SK-N-SH (cell line): ENCODE measurements at regions not wholly inside any gene's neighbourhood (a gene's known extent, or its start where the extent isn't known, plus 50 kb on each side); places are given as distances from the start of the nearest gene placed in this dataset.

Experiments
- CTCF ChIA-PET: fragments of 300-600, 350-600 bp; formaldehyde crosslinking; extraction: SDS; loops from one replicate; lab custom pipeline; 2021; lab: Yijun Ruan, JAX
- POLR2A ChIA-PET: fragments of 350-600 bp; sonication (Branson Sonifier 250); formaldehyde crosslinking; extraction: SDS; loops from one replicate; lab custom pipeline; 2020; ENCODE audit warnings: antibody characterized with exemption, inconsistent platforms; lab: Yijun Ruan, JAX
- DNase-seq: peaks from one replicate; pipeline ENCODE4 v3.0.0; 2012
- H2AFZ ChIP-seq: fragments of 200-600 bp; sonication (generic); 2 replicates; pipeline ENCODE4 v1.8.1; 2016; ENCODE audit warnings: antibody characterized with exemption, mild to moderate bottlenecking, low read depth
- H3F3A ChIP-seq: fragments of 200-600 bp; sonication (generic); replicated peaks from 2 replicates; pipeline ENCODE3; 2016; ENCODE audit warnings: antibody characterized with exemption, mild to moderate bottlenecking; ENCODE audit not compliant: insufficient read depth
- H3K27ac ChIP-seq, 2 experiments: fragments of 200-500 bp in 1 of 2; fragments of 200-600 bp in 1 of 2; sonication (Bioruptor generic) in 1 of 2; sonication (generic), shearing (Covaris generic) in 1 of 2; 2 replicates each; pipeline versions ENCODE4 v1.5.1 to v1.6.1; 2014 to 2016; ENCODE audit warnings: low read depth in 2 of 2, inconsistent platforms in 1 of 2, low read length in 1 of 2, mild to moderate bottlenecking in 1 of 2, mixed read lengths in 1 of 2
- H3K27me3 ChIP-seq: fragments of 200-600 bp; sonication (generic), shearing (Covaris generic); 2 replicates; pipeline ENCODE4 v1.6.1; 2016; ENCODE audit warnings: mixed run types; ENCODE audit not compliant: insufficient read depth
- H3K36me3 ChIP-seq, 2 experiments: fragments of 200-500 bp in 1 of 2; fragments of 200-600 bp in 1 of 2; sonication (Bioruptor generic) in 1 of 2; sonication (generic) in 1 of 2; replicated peaks in 1 of 2; 2 replicates each; pipeline versions ENCODE3 to v1.5.1; 2014 to 2016; ENCODE audit warnings: low read length in 1 of 2, mild to moderate bottlenecking in 1 of 2; ENCODE audit not compliant: insufficient read depth in 2 of 2, control insufficient read depth in 1 of 2
- H3K4me1 ChIP-seq, 2 experiments: fragments of 200-500 bp in 1 of 2; fragments of 200-600 bp in 1 of 2; sonication (Bioruptor generic) in 1 of 2; sonication (generic), shearing (Covaris generic) in 1 of 2; 2 replicates each; pipeline versions ENCODE4 v1.5.1 to v1.6.1; 2014 to 2016; ENCODE audit warnings: low read depth in 1 of 2, low read length in 1 of 2, mixed run types in 1 of 2; ENCODE audit not compliant: insufficient read depth in 2 of 2, control insufficient read depth in 1 of 2
- H3K4me2 ChIP-seq: fragments of 200-600 bp; sonication (generic), shearing (Covaris generic); 2 replicates; pipeline ENCODE4 v1.6.1; 2017; ENCODE audit warnings: mixed run types
- H3K4me3 ChIP-seq, 2 experiments: fragments of 200-500 bp in 1 of 2; fragments of 200-600 bp in 1 of 2; sonication (Bioruptor generic) in 1 of 2; sonication (generic), shearing (Covaris generic) in 1 of 2; 2 replicates each; pipeline versions ENCODE4 v1.5.1 to v1.8.1; 2014 to 2016; ENCODE audit warnings: low read depth in 2 of 2, inconsistent platforms in 1 of 2, low read length in 1 of 2, mild to moderate bottlenecking in 1 of 2, mixed read lengths in 1 of 2, moderate library complexity in 1 of 2
- H3K79me2 ChIP-seq: fragments of 200-600 bp; sonication (generic); 2 replicates; pipeline ENCODE4 v1.8.1; 2017; ENCODE audit warnings: mild to moderate bottlenecking; ENCODE audit not compliant: insufficient read depth
- H3K9ac ChIP-seq: fragments of 200-600 bp; sonication (generic); 2 replicates; pipeline ENCODE4 v1.6.1; 2017; ENCODE audit warnings: mixed run types
- H3K9me2 ChIP-seq: fragments of 200-600 bp; sonication (generic); 2 replicates; pipeline ENCODE4 v1.6.1; 2017; ENCODE audit warnings: mixed run types
- H3K9me3 ChIP-seq: fragments of 200-600 bp; sonication (generic); 2 replicates; pipeline ENCODE4 v1.6.1; 2017; ENCODE audit warnings: mixed run types, mild to moderate bottlenecking, moderate library complexity
- H4K20me1 ChIP-seq: fragments of 200-600 bp; sonication (generic); 2 replicates; pipeline ENCODE4 v1.6.1; 2017; ENCODE audit warnings: mild to moderate bottlenecking, mixed run types; ENCODE audit not compliant: insufficient read depth
- CHD2 ChIP-seq: fragments of 150-350 bp; IDR thresholded peaks from 2 replicates; pipeline ENCODE4 v1.6.1; 2018; ENCODE audit warnings: low read length; ENCODE audit not compliant: partially characterized antibody
- CTCF ChIP-seq: fragments of 200-600 bp; sonication (generic); IDR thresholded peaks from 2 replicates; pipeline ENCODE4 v1.6.1; 2017; ENCODE audit warnings: antibody characterized with exemption, mild to moderate bottlenecking, moderate library complexity
- ELF1 ChIP-seq: IDR thresholded peaks from 2 replicates; pipeline ENCODE4 v1.4.0; 2012
- FOXJ3 ChIP-seq: sonication (generic); formaldehyde crosslinking; IDR thresholded peaks from 2 replicates; pipeline ENCODE4 v1.5.1; 2020; ENCODE audit warnings: mild to moderate bottlenecking, missing genetic modification reagents
- JUND ChIP-seq: IDR thresholded peaks from 2 replicates; pipeline ENCODE4 v1.4.0; 2012
- MAX ChIP-seq: IDR thresholded peaks from 2 replicates; pipeline ENCODE4 v1.4.0; 2012; ENCODE audit warnings: low read depth
- MEF2A ChIP-seq: IDR thresholded peaks from 2 replicates; pipeline ENCODE4 v1.4.0; 2012; ENCODE audit warnings: low read depth, borderline replicate concordance
- MXI1 ChIP-seq: IDR thresholded peaks from 2 replicates; pipeline ENCODE4 v1.6.1; 2012; ENCODE audit warnings: mild to moderate bottlenecking, low read depth, low read length, improper control_type of control experiment
- RAD21 ChIP-seq: IDR thresholded peaks from 2 replicates; pipeline ENCODE4 v1.6.1; 2012; ENCODE audit warnings: mild to moderate bottlenecking, low read length
- RCOR1 ChIP-seq: fragments of 150-350 bp; IDR thresholded peaks from 2 replicates; pipeline ENCODE4 v1.6.1; 2017; ENCODE audit warnings: antibody characterized with exemption, low read length
- RXRA ChIP-seq: IDR thresholded peaks from 2 replicates; pipeline ENCODE4 v1.4.0; 2012; ENCODE audit warnings: low read depth, mild to moderate bottlenecking, borderline replicate concordance
- SIN3A ChIP-seq: IDR thresholded peaks from 2 replicates; pipeline ENCODE4 v1.6.1; 2012; ENCODE audit warnings: low read depth, mild to moderate bottlenecking, low read length, moderate library complexity, borderline replicate concordance
- SMC3 ChIP-seq: IDR thresholded peaks from 2 replicates; pipeline ENCODE4 v1.6.1; 2012; ENCODE audit warnings: low read depth, low read length, improper control_type of control experiment
- TEAD4 ChIP-seq: IDR thresholded peaks from 2 replicates; pipeline ENCODE4 v1.4.0; 2012; ENCODE audit warnings: mild to moderate bottlenecking, borderline replicate concordance; ENCODE audit not compliant: insufficient read depth
- YY1 ChIP-seq: IDR thresholded peaks from 2 replicates; pipeline ENCODE4 v1.4.0; 2012; ENCODE audit warnings: low read depth, mild to moderate bottlenecking
- ZBTB33 ChIP-seq: IDR thresholded peaks from 2 replicates; pipeline ENCODE4 v1.4.0; 2012; ENCODE audit warnings: low read depth, borderline replicate concordance
- WGBS: methylation state at CpG from one replicate; pipeline ENCODE4 v1.1.6; 2017; ENCODE audit warnings: low lambda C conversion rate; 5-methylcytosine and 5-hydroxymethylcytosine counted together
- TF ChIP-seq, protein P1 (sequence below): IDR thresholded peaks from 2 replicates; pipeline ENCODE4 v1.6.1; 2012; ENCODE audit warnings: mild to moderate bottlenecking, low read depth, low read length, moderate library complexity
- TF ChIP-seq, protein P2 (sequence below): fragments of 150-350 bp; IDR thresholded peaks from 2 replicates; pipeline ENCODE4 v1.6.1; 2016; ENCODE audit warnings: mild to moderate bottlenecking, low read depth, low read length

DNA sequence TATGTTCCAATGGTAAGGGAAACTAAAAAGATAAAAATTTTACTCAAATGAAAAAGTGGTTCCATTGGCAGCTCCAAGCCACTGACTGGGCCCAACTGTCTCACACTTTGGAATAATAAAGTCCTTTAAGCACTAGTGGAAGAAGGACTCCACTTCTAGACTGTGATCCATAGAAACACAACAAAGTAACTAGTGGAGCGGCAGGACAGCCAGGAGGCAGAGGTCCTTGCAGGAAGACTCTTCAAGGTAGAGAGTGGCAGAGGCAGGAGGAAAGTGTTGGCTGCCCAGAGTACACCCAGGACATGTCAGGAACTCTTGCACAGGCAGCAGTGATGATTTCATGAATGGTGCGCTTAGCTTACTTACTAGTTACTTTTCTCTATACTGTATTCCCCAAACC, 65.0 kb upstream of the CCN6 start:
- H3K4me1 ChIP-seq, result peaks cover 0 to 20% of the 10 kb centered on the region in 2 experiments; a peak in 1 of 4 replicates
- H3K4me3 ChIP-seq, result no peak overlapping the region
- H3K27ac ChIP-seq, result no peak overlapping the region
- no peaks in the 10 kb centered on the region for H4K20me1 ChIP-seq
- H3K36me3 ChIP-seq, result no peaks in the 10 kb centered on the region
- TF ChIP-seq RXRA (no peak), TEAD4 (no peak), MAX (no peak), ELF1 (no peak), FOXJ3 (no peak), SIN3A (no peak), YY1 (no peak), CHD2 (no peak), RAD21 (no peak), MEF2A (no peak), JUND (no peak), MXI1 (no peak), SMC3 (no peak), ZBTB33 (no peak), RCOR1 (no peak), CTCF (no peak)
- TF ChIP-seq, protein P1, sequence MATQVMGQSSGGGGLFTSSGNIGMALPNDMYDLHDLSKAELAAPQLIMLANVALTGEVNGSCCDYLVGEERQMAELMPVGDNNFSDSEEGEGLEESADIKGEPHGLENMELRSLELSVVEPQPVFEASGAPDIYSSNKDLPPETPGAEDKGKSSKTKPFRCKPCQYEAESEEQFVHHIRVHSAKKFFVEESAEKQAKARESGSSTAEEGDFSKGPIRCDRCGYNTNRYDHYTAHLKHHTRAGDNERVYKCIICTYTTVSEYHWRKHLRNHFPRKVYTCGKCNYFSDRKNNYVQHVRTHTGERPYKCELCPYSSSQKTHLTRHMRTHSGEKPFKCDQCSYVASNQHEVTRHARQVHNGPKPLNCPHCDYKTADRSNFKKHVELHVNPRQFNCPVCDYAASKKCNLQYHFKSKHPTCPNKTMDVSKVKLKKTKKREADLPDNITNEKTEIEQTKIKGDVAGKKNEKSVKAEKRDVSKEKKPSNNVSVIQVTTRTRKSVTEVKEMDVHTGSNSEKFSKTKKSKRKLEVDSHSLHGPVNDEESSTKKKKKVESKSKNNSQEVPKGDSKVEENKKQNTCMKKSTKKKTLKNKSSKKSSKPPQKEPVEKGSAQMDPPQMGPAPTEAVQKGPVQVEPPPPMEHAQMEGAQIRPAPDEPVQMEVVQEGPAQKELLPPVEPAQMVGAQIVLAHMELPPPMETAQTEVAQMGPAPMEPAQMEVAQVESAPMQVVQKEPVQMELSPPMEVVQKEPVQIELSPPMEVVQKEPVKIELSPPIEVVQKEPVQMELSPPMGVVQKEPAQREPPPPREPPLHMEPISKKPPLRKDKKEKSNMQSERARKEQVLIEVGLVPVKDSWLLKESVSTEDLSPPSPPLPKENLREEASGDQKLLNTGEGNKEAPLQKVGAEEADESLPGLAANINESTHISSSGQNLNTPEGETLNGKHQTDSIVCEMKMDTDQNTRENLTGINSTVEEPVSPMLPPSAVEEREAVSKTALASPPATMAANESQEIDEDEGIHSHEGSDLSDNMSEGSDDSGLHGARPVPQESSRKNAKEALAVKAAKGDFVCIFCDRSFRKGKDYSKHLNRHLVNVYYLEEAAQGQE, result no peak
- TF ChIP-seq, protein P2, sequence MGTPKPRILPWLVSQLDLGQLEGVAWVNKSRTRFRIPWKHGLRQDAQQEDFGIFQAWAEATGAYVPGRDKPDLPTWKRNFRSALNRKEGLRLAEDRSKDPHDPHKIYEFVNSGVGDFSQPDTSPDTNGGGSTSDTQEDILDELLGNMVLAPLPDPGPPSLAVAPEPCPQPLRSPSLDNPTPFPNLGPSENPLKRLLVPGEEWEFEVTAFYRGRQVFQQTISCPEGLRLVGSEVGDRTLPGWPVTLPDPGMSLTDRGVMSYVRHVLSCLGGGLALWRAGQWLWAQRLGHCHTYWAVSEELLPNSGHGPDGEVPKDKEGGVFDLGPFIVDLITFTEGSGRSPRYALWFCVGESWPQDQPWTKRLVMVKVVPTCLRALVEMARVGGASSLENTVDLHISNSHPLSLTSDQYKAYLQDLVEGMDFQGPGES, result no peak
- H3K79me2 ChIP-seq, result no peaks in the 10 kb centered on the region
- no peak overlapping the region for H3K4me2 ChIP-seq
- peaks cover 12% of the 10 kb centered on the region for H3F3A ChIP-seq
- no peaks in the 10 kb centered on the region for H3K27me3 ChIP-seq
- DNase-seq, result no peak
- no peaks in the 10 kb centered on the region for H3K9me2 ChIP-seq
- H3K9me3 ChIP-seq, result no peaks in the 10 kb centered on the region
- no peak overlapping the region for H3K9ac ChIP-seq
- POLR2A ChIA-PET, result no interaction called here
- CTCF ChIA-PET, result interaction anchor here (1.3 kb wide), 1 partner anchor 230 kb away, joined by 3 read pairs; no protein-coding TSS in a partner anchor
- WGBS, result 100% methylated on average over 2 of the region's 2 CpGs
- no peak overlapping the region for H2AFZ ChIP-seq
